IPS DF 6.9 (cell line): ENCODE measurements at regions not wholly inside any gene's neighbourhood (a gene's known extent, or its start where the extent isn't known, plus 50 kb on each side); places are given as distances from the start of the nearest gene placed in this dataset.

Experiments
- DNase-seq: peaks from one replicate; pipeline ENCODE4 v3.0.0-alpha.2; 2013; ENCODE audit warnings: low read depth, low spot score
- H3K27ac ChIP-seq: one replicate; pipeline ENCODE4 v1.5.1; 2013; ENCODE audit warnings: low read length, control low read depth
- H3K27me3 ChIP-seq: 2 replicates; pipeline ENCODE4 v1.6.1; 2013; ENCODE audit warnings: mild to moderate bottlenecking, low read length; ENCODE audit not compliant: control insufficient read depth, insufficient read depth
- H3K36me3 ChIP-seq: 2 replicates; pipeline ENCODE4 v1.6.1; 2013; ENCODE audit warnings: low read length; ENCODE audit not compliant: control insufficient read depth, insufficient read depth
- H3K4me1 ChIP-seq: 2 replicates; pipeline ENCODE4 v1.6.1; 2013; ENCODE audit warnings: low read length; ENCODE audit not compliant: control insufficient read depth, insufficient read depth
- H3K4me3 ChIP-seq: 2 replicates; pipeline ENCODE4 v1.5.1; 2013; ENCODE audit warnings: mild to moderate bottlenecking, low read length
- H3K9me3 ChIP-seq: 2 replicates; pipeline ENCODE4 v1.6.1; 2013; ENCODE audit warnings: low read length, inconsistent platforms; ENCODE audit not compliant: control insufficient read depth, insufficient read depth
- WGBS: extraction: QIAGEN DNeasy Blood & Tissue Kit; methylation state at CpG from one replicate; pipeline ENCODE4 v1.1.7; 2013; ENCODE audit warnings: mixed read lengths, missing lambda C conversion rate; ENCODE audit not compliant: insufficient read length, insufficient coverage; 5-methylcytosine and 5-hydroxymethylcytosine counted together

DNA sequence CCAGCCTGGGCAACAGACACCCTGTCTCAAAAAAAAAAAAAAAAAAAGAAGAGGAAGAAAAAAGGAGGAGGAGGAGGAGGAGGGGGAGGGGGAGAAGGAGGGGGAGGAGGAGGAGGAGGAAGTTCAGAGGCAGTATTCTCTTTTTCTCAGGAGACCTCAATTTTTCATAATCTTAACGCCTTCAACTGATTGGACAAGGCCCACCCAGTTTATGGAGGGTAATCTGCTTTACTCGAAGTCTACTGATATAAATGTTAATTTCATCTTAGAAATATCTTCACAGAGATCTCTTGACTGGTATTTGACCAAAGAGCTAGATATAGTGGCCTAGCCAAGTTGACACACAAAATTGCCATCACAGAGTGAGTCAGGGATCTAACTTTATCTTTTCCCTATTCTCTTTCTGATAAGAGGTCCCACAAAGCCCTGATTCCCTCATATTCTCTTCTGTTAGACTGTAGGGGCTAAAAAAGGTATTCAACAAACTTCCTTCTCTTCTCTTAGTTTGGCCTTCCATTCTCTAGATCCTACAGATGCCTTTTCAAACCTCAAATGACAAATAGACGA is 115.5 kb upstream of the ABCA1 start:
- DNase-seq = no peak
- no peaks in the 10 kb centered on the region for H3K4me1 ChIP-seq
- no peak overlapping the region for H3K27ac ChIP-seq
- no CpG with 5 or more reads among the region's 3 CpGs for WGBS
- H3K36me3 ChIP-seq = no peaks in the 10 kb centered on the region
- no peaks in the 10 kb centered on the region for H3K27me3 ChIP-seq
- H3K4me3 ChIP-seq = no peak overlapping the region
- H3K9me3 ChIP-seq = no peaks in the 10 kb centered on the region

DNA sequence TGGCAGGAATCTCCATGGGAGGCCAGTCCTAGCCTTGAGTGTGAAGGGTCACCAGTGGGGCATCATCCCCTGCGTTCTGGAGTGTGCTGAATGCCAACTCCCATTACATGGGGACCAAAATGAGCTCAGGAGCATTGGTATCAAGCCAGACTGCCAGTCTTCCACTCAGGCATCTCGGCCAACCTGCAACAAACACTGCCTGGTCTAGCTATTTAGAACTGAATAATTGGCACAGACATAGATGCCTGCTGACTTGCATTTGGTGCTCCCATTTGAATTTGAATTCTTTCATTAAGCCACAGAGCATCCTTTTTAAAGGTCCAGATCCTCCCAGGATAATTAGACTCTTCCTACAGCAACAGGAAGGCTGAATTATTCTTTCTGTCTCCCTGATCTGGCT is 116.6 kb upstream of the ABCA1 start:
- no peaks in the 10 kb centered on the region for H3K9me3 ChIP-seq
- no peaks in the 10 kb centered on the region for H3K36me3 ChIP-seq
- H3K4me3 ChIP-seq = no peak overlapping the region
- no peaks in the 10 kb centered on the region for H3K27me3 ChIP-seq
- no peaks in the 10 kb centered on the region for H3K4me1 ChIP-seq
- WGBS = no CpG with 5 or more reads among the region's 2 CpGs
- no peak overlapping the region for H3K27ac ChIP-seq
- no peak for DNase-seq

DNA sequence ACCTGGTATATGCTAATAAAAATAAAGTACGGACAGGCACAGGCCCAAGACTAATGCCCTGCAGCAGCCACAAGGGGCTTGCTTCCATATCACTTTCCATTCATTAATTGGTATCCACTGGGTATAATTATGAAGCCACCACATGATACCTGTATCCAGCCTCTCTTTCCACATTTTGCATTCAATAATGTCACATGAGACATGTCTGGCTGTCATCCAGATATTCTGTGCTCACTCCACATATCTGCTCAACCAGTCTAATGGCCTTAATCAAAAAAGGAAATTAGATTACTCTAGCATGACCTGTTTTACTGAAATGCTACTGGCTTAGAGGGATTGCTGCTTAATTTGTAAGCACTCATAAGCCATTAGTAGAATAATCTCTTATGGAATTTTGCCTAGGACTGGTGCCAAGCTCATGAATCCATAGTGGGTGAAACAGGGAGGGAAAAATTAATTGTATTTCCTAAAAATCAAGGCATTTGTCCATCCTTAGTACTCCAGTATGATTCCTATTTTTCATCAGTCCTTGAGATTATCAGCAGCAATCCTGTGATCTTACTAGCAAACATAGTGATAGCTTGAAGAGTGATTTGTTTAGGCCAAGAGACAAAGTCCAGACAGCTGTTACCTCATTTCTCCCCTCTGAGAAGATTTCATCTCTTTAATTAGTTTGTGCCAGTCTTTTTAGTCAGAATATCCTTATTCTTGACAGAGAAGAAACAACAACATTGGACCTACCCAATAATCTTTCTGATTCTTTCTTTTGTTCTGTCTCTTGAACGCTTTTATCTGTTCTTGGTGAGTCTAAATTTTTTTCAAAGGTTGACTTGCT is 119.2 kb upstream of the ABCA1 start:
- Histone ChIP-seq H3K4me1 (no peaks in the 10 kb centered on the region), H3K27me3 (no peaks in the 10 kb centered on the region), H3K27ac (no peak overlapping the region), H3K9me3 (no peaks in the 10 kb centered on the region), H3K4me3 (no peak overlapping the region), H3K36me3 (no peaks in the 10 kb centered on the region)
- WGBS = no CpG with 5 or more reads among the region's 2 CpGs
- DNase-seq = no peak

DNA sequence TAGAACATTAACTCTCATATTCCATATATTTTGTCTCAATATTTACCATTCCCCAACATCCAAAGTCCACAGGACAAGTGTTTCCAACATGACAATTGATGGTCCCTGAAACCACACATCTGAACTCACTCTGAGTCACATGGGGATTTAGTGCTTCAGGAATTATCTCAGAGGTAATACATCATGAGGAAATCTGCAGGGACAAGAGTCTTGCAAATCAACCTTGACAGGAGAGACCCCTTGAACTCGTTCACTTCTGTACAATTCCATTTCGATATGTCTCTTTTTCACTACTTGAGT is 119.7 kb upstream of the ABCA1 start:
- Histone ChIP-seq H3K4me1 (no peaks in the 10 kb centered on the region), H3K27ac (no peak overlapping the region), H3K27me3 (no peaks in the 10 kb centered on the region), H3K36me3 (no peaks in the 10 kb centered on the region), H3K9me3 (no peaks in the 10 kb centered on the region), H3K4me3 (no peak overlapping the region)
- WGBS = no CpG with 5 or more reads among the region's 2 CpGs
- no peak for DNase-seq

GRCh38 chr9:105048331-105048730 is 120.4 kb upstream of the ABCA1 start:
- Histone ChIP-seq H3K9me3 (no peaks in the 10 kb centered on the region), H3K36me3 (no peaks in the 10 kb centered on the region), H3K27me3 (no peaks in the 10 kb centered on the region), H3K4me1 (no peaks in the 10 kb centered on the region), H3K4me3 (no peak overlapping the region), H3K27ac (no peak overlapping the region)
- DNase-seq = no peak
- no CpG with 5 or more reads among the region's 2 CpGs for WGBS

- no peak for DNase-seq
- Histone ChIP-seq H3K4me1 (no peaks in the 10 kb centered on the region), H3K4me3 (no peak overlapping the region), H3K27me3 (no peaks in the 10 kb centered on the region), H3K27ac (no peak overlapping the region), H3K9me3 (no peaks in the 10 kb centered on the region), H3K36me3 (no peaks in the 10 kb centered on the region)
- WGBS = no CpG with 5 or more reads among the region's 3 CpGs
Observed at GRCh38 chr9:105050296-105050695, 122.3 kb upstream of the ABCA1 start.

DNA sequence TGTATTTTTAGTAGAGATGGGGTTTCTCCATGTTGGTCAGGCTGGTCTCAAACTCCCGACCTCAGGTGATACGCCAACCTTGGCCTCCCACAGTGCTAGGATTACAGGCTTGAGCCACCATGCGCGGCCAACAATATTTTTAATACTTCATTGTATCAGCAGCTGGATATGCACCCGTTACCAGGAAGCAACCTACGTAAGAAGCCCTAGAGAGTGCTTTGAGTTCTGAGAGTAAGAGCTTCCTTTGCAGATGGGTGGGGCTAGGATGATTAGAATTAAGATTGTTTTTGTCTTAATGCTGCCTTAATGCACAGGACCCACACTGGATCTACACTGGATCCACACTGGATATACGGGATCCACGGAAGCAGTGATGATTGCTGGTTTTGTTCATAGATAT is 123.9 kb upstream of the ABCA1 start:
- Histone ChIP-seq H3K36me3 (no peaks in the 10 kb centered on the region), H3K27me3 (no peaks in the 10 kb centered on the region), H3K4me1 (no peaks in the 10 kb centered on the region), H3K9me3 (no peaks in the 10 kb centered on the region), H3K4me3 (no peak overlapping the region), H3K27ac (no peak overlapping the region)
- WGBS = no CpG with 5 or more reads among the region's 8 CpGs
- no peak for DNase-seq

DNA sequence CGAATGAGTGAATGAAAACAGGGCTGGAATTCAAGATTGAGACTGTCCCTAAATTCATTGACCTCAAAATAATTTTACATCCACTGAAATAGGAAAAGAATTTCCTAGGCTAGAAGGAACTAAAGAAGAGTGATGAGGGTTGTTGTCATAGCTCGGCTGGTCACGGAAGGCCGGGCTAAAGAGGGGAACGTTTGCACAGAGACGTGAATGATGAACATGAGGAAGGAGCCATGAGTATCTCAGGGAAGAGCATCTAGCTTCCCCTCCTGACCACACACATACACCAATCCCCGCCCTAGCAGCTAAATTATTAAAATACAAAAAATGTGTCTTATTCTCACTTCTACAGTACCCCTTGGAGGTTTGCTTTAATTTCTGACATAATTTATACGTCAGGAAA is 124.4 kb upstream of the ABCA1 start:
- WGBS = no CpG with 5 or more reads among the region's 8 CpGs
- DNase-seq = no peak
- Histone ChIP-seq H3K4me3 (no peak overlapping the region), H3K36me3 (no peaks in the 10 kb centered on the region), H3K27ac (no peak overlapping the region), H3K9me3 (no peaks in the 10 kb centered on the region), H3K4me1 (no peaks in the 10 kb centered on the region), H3K27me3 (no peaks in the 10 kb centered on the region)

- Histone ChIP-seq H3K9me3 (no peaks in the 10 kb centered on the region), H3K4me3 (no peak overlapping the region), H3K4me1 (no peaks in the 10 kb centered on the region), H3K27ac (no peak overlapping the region), H3K27me3 (no peaks in the 10 kb centered on the region), H3K36me3 (no peaks in the 10 kb centered on the region)
- no peak for DNase-seq
- WGBS = no CpG with 5 or more reads among the region's 4 CpGs
Observed at GRCh38 chr9:105053209-105053652, 125.3 kb upstream of the ABCA1 start.

DNA sequence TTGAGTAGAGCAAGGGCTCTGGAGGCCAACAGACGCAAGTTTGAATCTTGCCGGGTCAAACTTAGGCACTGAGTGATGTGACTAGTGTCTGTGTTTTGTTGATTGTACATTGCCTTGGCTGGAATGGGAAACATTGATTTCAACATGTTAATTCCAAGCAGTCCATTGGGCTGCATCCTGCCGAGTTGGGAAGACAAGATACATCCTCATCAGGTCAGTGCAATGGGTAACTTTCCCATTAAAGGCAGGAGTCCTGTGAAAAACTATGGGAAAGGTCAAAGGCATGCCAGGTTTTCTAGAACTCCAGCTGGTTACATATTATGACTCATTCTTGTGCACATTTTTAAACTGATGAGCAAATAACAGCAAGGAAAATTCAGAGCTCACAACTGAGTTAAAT is 126.5 kb upstream of the ABCA1 start:
- DNase-seq = no peak
- H3K27ac ChIP-seq = no peak overlapping the region
- no peaks in the 10 kb centered on the region for H3K9me3 ChIP-seq
- H3K36me3 ChIP-seq = no peaks in the 10 kb centered on the region
- no peak overlapping the region for H3K4me3 ChIP-seq
- WGBS = no CpG with 5 or more reads among the region's 3 CpGs
- H3K4me1 ChIP-seq = no peaks in the 10 kb centered on the region
- H3K27me3 ChIP-seq = no peaks in the 10 kb centered on the region

GRCh38 chr9:105055917-105056316 is 128.0 kb upstream of the ABCA1 start:
- WGBS = no CpG with 5 or more reads among the region's 3 CpGs
- DNase-seq = no peak
- H3K27me3 ChIP-seq = no peaks in the 10 kb centered on the region
- no peaks in the 10 kb centered on the region for H3K4me1 ChIP-seq
- no peaks in the 10 kb centered on the region for H3K9me3 ChIP-seq
- no peaks in the 10 kb centered on the region for H3K36me3 ChIP-seq
- H3K27ac ChIP-seq = no peak overlapping the region
- H3K4me3 ChIP-seq = no peak overlapping the region
